Liver (tissue), 3 donors: ENCODE measurements at regions not wholly inside any gene's neighbourhood (a gene's known extent, or its start where the extent isn't known, plus 50 kb on each side); places are given as distances from the start of the nearest gene placed in this dataset.

Source experiments
- ATF3 ChIP-seq: IDR thresholded peaks from 2 replicates; pipeline ENCODE4 v1.6.1; 2016; ENCODE audit warnings: antibody characterized with exemption
- EGR1 ChIP-seq, 2 donors: IDR thresholded peaks; 2 replicates each; pipeline ENCODE4 v1.6.1; 2016 to 2018; ENCODE audit warnings: antibody characterized with exemption in 2 of 2, low read depth in 2 of 2
- GABPA ChIP-seq, 2 donors: IDR thresholded peaks in 1 of 2; conservative IDR thresholded peaks in 1 of 2; 2 replicates each; pipeline ENCODE4 v1.6.1; 2016; ENCODE audit warnings: antibody characterized with exemption in 2 of 2, mild to moderate bottlenecking in 1 of 2, moderate library complexity in 1 of 2
- HNF4G ChIP-seq: IDR thresholded peaks from 2 replicates; pipeline ENCODE4 v1.6.1; 2016; ENCODE audit warnings: antibody characterized with exemption
- JUND ChIP-seq, 2 donors: IDR thresholded peaks; 2 replicates each; pipeline ENCODE4 v1.6.1; 2016; ENCODE audit warnings: antibody characterized with exemption in 2 of 2
- MAX ChIP-seq: IDR thresholded peaks from 2 replicates; pipeline ENCODE4 v1.6.1; 2016; ENCODE audit warnings: antibody characterized with exemption
- NR2F2 ChIP-seq: IDR thresholded peaks from 2 replicates; pipeline ENCODE4 v1.6.1; 2016; ENCODE audit warnings: antibody characterized with exemption
- RAD21 ChIP-seq, 2 donors: IDR thresholded peaks; 2 replicates each; pipeline ENCODE4 v1.6.1; 2016; ENCODE audit warnings: antibody characterized with exemption in 2 of 2, mild to moderate bottlenecking in 2 of 2
- SP1 ChIP-seq: IDR thresholded peaks from 2 replicates; pipeline ENCODE4 v1.6.1; 2018; ENCODE audit warnings: antibody characterized with exemption, mild to moderate bottlenecking
- TAF1 ChIP-seq: conservative IDR thresholded peaks from 2 replicates; pipeline ENCODE4 v1.6.1; 2016; ENCODE audit warnings: antibody characterized with exemption, mild to moderate bottlenecking
- YY1 ChIP-seq: IDR thresholded peaks from 2 replicates; pipeline ENCODE4 v1.6.1; 2016; ENCODE audit warnings: antibody characterized with exemption, mild to moderate bottlenecking
- ZBTB33 ChIP-seq: IDR thresholded peaks from 2 replicates; pipeline ENCODE4 v1.6.1; 2016; ENCODE audit warnings: antibody characterized with exemption
- TF ChIP-seq, protein P1 (sequence below): fragments of 150-350 bp; IDR thresholded peaks from 2 replicates; pipeline ENCODE4 v1.5.1; 2017; ENCODE audit warnings: improper control_type of control experiment, low read depth, low read length; ENCODE audit not compliant: missing input control
- TF ChIP-seq, protein P2 (sequence below): IDR thresholded peaks from 2 replicates; pipeline ENCODE4 v1.6.1; 2016; ENCODE audit warnings: antibody characterized with exemption, mild to moderate bottlenecking
- donor health status: healthy.
- donor health status: healthy.

DNA sequence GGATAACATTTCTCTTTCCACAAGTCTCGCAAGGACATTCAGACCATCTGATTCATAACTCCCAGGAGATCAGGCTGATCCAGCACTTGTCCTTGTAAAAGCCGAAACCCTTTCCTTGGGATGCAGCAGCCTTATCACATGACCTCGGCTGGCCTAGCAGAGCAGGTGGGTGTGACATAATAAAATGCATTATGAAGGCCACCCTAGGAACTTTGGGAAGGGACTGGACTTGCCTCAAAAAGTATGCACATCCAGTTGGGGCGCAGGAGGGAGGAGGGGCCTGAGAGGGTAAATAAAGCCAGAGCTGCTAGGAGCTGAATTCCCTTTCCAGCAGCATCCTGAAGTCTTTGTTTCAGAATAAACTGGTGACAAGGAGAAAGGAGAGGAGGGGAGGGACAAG, 260.8 kb downstream of the SNX13 start:
- TF ChIP-seq, protein P1, sequence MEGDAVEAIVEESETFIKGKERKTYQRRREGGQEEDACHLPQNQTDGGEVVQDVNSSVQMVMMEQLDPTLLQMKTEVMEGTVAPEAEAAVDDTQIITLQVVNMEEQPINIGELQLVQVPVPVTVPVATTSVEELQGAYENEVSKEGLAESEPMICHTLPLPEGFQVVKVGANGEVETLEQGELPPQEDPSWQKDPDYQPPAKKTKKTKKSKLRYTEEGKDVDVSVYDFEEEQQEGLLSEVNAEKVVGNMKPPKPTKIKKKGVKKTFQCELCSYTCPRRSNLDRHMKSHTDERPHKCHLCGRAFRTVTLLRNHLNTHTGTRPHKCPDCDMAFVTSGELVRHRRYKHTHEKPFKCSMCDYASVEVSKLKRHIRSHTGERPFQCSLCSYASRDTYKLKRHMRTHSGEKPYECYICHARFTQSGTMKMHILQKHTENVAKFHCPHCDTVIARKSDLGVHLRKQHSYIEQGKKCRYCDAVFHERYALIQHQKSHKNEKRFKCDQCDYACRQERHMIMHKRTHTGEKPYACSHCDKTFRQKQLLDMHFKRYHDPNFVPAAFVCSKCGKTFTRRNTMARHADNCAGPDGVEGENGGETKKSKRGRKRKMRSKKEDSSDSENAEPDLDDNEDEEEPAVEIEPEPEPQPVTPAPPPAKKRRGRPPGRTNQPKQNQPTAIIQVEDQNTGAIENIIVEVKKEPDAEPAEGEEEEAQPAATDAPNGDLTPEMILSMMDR, result no peak
- TF ChIP-seq ATF3, result no peak
- TF ChIP-seq RAD21 (IDR thresholded peaks at IDR 0.05), result no peak
- TF ChIP-seq ZBTB33, result no peak
- TF ChIP-seq YY1, result no peak
- TF ChIP-seq TAF1, result no peak
- TF ChIP-seq, protein P2, sequence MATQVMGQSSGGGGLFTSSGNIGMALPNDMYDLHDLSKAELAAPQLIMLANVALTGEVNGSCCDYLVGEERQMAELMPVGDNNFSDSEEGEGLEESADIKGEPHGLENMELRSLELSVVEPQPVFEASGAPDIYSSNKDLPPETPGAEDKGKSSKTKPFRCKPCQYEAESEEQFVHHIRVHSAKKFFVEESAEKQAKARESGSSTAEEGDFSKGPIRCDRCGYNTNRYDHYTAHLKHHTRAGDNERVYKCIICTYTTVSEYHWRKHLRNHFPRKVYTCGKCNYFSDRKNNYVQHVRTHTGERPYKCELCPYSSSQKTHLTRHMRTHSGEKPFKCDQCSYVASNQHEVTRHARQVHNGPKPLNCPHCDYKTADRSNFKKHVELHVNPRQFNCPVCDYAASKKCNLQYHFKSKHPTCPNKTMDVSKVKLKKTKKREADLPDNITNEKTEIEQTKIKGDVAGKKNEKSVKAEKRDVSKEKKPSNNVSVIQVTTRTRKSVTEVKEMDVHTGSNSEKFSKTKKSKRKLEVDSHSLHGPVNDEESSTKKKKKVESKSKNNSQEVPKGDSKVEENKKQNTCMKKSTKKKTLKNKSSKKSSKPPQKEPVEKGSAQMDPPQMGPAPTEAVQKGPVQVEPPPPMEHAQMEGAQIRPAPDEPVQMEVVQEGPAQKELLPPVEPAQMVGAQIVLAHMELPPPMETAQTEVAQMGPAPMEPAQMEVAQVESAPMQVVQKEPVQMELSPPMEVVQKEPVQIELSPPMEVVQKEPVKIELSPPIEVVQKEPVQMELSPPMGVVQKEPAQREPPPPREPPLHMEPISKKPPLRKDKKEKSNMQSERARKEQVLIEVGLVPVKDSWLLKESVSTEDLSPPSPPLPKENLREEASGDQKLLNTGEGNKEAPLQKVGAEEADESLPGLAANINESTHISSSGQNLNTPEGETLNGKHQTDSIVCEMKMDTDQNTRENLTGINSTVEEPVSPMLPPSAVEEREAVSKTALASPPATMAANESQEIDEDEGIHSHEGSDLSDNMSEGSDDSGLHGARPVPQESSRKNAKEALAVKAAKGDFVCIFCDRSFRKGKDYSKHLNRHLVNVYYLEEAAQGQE, result no peak
- TF ChIP-seq JUND (IDR thresholded peaks at IDR 0.05), result no peak
- no peak for TF ChIP-seq SP1
- TF ChIP-seq MAX, result no peak
- no peak for TF ChIP-seq NR2F2
- TF ChIP-seq GABPA (IDR thresholded peaks at IDR 0.05 in 1 of 2, conservative IDR thresholded peaks at IDR 0.05 in 1 of 2), result no peak
- no peak for TF ChIP-seq EGR1 (IDR thresholded peaks at IDR 0.05; ENCODE audit: low read depth in 2 of 2)
- no peak for TF ChIP-seq HNF4G
